NOMO-1 treated with dmso at 0.1 percent for 144 hours (cell line): ENCODE measurements at regions not wholly inside any gene's neighbourhood (a gene's known extent, or its start where the extent isn't known, plus 50 kb on each side); places are given as distances from the start of the nearest gene placed in this dataset.
"Not testable (repeated sequence)": the region's sequence is repeated elsewhere in the genome, so short reads cannot be mapped to it uniquely, and the experiment has no call there.

Experiments used
- DNase-seq: peaks from one replicate; lab custom pipeline; 2025; ENCODE audit not compliant: unreplicated experiment; lab: John Stamatoyannopoulos, UW

GRCh38 chrX:40996886-40997530, 88.2 kb upstream of the USP9X start:
- peak; percentile 18 for DNase-seq

- DNase-seq, result no peak
Measured at GRCh38 chrX:40998123-40998522, 87.1 kb upstream of the USP9X start.

- no peak for DNase-seq
Measured at GRCh38 chrX:41001327-41001726, 83.9 kb upstream of the USP9X start.

- DNase-seq, result no peak
Measured at GRCh38 chrX:41002026-41002425, 83.2 kb upstream of the USP9X start.

- no peak for DNase-seq
Measured at GRCh38 chrX:41003506-41004270, 81.6 kb upstream of the USP9X start.

- DNase-seq, result no peak
Measured at GRCh38 chrX:41005445-41005992, 79.7 kb upstream of the USP9X start.

GRCh38 chrX:41009850-41010846, 75.1 kb upstream of the USP9X start:
- DNase-seq, result peak; percentile 84

GRCh38 chrX:41014776-41015360, 70.4 kb upstream of the USP9X start:
- no peak for DNase-seq

- DNase-seq, result not testable (repeated sequence)
Measured at GRCh38 chrX:41017785-41018184, 67.5 kb upstream of the USP9X start.

- not testable (repeated sequence) for DNase-seq
Measured at GRCh38 chrX:41018391-41019040, 66.7 kb upstream of the USP9X start.

GRCh38 chrX:41019041-41019392, 66.2 kb upstream of the USP9X start:
- DNase-seq, result no peak

GRCh38 chrX:41022566-41022965, 62.7 kb upstream of the USP9X start:
- peak; percentile 13 for DNase-seq

GRCh38 chrX:41023098-41023497, 62.1 kb upstream of the USP9X start:
- no peak for DNase-seq

- DNase-seq, result not testable (repeated sequence)
Measured at GRCh38 chrX:41024335-41024734, 60.9 kb upstream of the USP9X start.

- DNase-seq, result no peak
Measured at GRCh38 chrX:41024755-41025154, 60.5 kb upstream of the USP9X start.

- DNase-seq, result no peak
Measured at GRCh38 chrX:41025926-41026701, 59.1 kb upstream of the USP9X start.

GRCh38 chrX:41026702-41027078, 58.6 kb upstream of the USP9X start:
- no peak for DNase-seq

- no peak for DNase-seq
Measured at GRCh38 chrX:41029332-41029731, 55.9 kb upstream of the USP9X start.

- DNase-seq, result no peak
Measured at GRCh38 chrX:41031256-41031967, 53.8 kb upstream of the USP9X start.
